ENCODE measurements at regions not wholly inside any gene's neighbourhood (a gene's known extent, or its start where the extent isn't known, plus 50 kb on each side); places are given as distances from the start of the nearest gene placed in this dataset.

GRCh38 chr2:173598525-173598924 is 243.9 kb downstream of the CDCA7 start:
- TF ChIP-seq CTCF (IDR thresholded peaks at IDR 0.05; ENCODE audit: low read depth, low read length, poor library complexity, severe bottlenecking), result no peak
- no peak for TF ChIP-seq EZH2phosphoT487 (IDR thresholded peaks at IDR 0.05; ENCODE audit: borderline replicate concordance, low read length)
